ENCODE measurements at regions not wholly inside any gene's neighbourhood (a gene's known extent, or its start where the extent isn't known, plus 50 kb on each side); places are given as distances from the start of the nearest gene placed in this dataset.

DNA sequence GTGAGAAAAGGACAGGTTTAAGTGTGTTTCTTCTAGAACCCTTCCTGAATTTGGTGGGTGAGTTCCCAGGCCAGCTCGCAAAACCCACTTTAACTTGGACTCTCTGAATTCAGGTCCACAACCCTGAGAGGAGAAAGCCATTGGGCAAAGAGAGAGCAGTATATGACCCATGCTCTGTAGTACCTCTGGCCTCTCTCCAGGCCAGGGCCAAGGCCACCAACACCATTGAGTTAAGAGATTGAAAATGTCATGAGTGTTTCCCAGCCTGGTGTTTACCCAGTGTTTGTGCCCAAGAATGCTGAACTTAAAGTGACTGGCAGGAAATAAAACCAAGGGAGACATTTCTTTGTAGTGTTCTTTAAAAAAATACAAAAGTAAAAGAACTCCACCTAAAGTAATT, 410.4 kb upstream of the CDH5 start:
- TF ChIP-seq, protein P1, sequence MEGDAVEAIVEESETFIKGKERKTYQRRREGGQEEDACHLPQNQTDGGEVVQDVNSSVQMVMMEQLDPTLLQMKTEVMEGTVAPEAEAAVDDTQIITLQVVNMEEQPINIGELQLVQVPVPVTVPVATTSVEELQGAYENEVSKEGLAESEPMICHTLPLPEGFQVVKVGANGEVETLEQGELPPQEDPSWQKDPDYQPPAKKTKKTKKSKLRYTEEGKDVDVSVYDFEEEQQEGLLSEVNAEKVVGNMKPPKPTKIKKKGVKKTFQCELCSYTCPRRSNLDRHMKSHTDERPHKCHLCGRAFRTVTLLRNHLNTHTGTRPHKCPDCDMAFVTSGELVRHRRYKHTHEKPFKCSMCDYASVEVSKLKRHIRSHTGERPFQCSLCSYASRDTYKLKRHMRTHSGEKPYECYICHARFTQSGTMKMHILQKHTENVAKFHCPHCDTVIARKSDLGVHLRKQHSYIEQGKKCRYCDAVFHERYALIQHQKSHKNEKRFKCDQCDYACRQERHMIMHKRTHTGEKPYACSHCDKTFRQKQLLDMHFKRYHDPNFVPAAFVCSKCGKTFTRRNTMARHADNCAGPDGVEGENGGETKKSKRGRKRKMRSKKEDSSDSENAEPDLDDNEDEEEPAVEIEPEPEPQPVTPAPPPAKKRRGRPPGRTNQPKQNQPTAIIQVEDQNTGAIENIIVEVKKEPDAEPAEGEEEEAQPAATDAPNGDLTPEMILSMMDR (IDR thresholded peaks at IDR 0.05), result no peak
- TF ChIP-seq POLR2A (IDR thresholded peaks at IDR 0.05) (no peak), POLR2AphosphoS5 (IDR thresholded peaks at IDR 0.05) (no peak)

Data from suprapubic skin (tissue), 4 donors.